ENCODE measurements at regions not wholly inside any gene's neighbourhood (a gene's known extent, or its start where the extent isn't known, plus 50 kb on each side); places are given as distances from the start of the nearest gene placed in this dataset.

GRCh38 chr11:15764326-15764725, 592.0 kb downstream of the SOX6 start:
- no peak for DNase-seq (ENCODE audit: low spot score)

DNA sequence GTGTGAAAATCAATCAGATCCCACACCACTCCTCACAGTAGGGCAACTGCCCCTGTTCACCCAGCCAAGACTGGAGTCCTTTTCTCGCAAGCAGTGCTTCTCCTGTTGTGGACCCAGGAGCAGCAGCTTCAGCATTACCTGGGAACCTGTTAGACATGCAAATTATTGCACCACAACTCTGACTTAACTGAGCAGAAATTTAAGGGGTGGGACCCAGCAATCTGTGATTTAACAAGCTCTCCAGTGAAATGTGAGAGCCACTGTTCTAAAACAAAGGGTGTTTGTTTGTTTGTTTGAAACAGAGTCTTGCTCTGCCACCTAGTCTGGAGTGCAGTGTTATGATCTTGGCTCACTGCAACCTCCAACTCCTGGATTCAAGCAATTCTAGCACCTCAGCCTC, 591.4 kb downstream of the SOX6 start:
- no peak for DNase-seq (ENCODE audit: low spot score)

GRCh38 chr11:15765530-15765929, 590.8 kb downstream of the SOX6 start:
- no peak for DNase-seq (ENCODE audit: low spot score)

DNA sequence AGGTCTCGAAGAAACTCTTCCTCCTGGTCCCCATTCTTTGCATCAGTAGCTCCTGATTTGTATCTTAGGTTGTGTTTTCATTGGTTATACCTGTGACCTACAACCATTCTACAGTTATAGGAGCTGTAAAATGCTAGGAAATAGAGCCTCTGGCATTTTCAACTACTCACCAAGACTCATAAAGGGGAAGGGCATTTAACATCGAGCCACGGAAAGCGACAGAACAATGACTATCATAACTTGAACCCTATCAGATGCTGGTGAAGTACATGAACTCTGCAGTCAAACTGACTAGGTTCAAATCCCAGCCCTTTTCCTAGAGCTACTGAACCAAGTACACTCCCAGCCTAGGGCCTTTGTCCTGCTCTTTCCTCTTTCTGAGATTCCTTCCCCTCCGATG, 588.0 kb downstream of the SOX6 start:
- no peak for DNase-seq (ENCODE audit: low spot score)

GRCh38 chr11:15769203-15769602, 587.1 kb downstream of the SOX6 start:
- DNase-seq (ENCODE audit: low spot score) = no peak

- DNase-seq (ENCODE audit: low spot score) = no peak
These were observed 585.4 kb downstream of the SOX6 start for GRCh38 chr11:15770798-15771414.

- DNase-seq (ENCODE audit: low spot score) = no peak
These were observed 583.8 kb downstream of the SOX6 start for GRCh38 chr11:15772547-15772946.

DNA sequence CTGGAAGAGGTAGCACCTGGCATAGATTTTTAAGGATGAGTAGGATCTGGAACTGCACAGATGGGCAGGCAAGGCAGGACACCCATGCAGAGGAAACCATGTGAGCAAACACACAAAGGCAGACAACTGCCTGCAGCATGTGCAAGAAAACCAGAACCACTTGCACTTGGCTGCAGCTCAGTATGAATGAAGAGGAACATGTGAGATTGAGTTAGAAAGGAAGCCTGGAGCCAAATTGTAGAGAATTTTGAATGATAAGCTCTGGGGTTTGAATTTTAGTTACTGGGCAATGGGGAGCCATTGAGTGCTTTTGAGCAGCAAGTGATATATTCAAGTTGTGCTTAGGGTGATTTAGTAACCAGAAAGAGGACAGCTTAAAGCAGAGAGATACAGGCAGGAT, 583.4 kb downstream of the SOX6 start:
- DNase-seq (ENCODE audit: low spot score) = no peak

DNA sequence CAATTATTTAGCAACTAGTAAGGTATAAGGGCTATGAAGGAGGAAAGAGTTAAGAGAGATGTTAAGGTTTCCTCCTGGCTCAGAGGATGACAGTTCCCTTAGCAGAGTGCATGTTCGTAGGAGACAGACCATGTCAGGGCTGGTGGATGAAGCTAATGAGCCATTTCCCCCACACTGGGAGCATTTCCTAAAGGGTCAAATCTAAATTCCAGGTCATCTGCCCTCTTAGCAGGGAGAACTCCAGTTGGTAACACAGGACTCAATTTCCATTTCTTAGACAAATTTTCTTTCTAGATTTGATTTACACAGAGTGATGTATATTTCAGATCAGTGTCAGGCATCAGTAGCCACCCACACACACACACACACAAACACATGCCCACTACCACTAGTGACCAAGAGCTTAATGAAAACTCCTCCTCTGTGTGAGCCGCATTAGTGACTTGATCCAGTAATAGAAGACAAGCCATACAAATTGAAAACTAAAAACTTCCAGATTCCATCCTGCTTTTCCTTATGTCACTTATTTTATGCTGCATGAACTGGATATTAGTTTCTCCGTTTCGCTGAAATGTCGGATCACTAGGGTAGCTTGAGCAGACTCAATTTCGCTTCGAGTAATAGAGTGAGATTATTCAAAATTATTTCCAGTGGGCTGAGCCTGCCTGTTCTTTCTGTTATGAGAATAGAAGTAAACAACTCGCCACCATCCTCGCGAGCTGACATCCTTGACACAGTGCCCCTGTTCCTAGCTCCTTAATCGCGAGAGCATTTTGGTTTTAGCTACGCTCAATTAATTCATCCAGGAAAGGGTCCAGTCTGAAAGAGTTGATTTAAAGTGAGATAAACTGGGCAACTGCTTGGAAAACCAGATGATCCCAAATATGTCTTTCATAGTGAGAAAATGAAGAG, 582.6 kb downstream of the SOX6 start:
- no peak for DNase-seq (ENCODE audit: low spot score)

GRCh38 chr11:15774388-15774939, 581.9 kb downstream of the SOX6 start:
- no peak for DNase-seq (ENCODE audit: low spot score)

- no peak for DNase-seq (ENCODE audit: low spot score)
These were observed 581.3 kb downstream of the SOX6 start for GRCh38 chr11:15775015-15775541.

DNA sequence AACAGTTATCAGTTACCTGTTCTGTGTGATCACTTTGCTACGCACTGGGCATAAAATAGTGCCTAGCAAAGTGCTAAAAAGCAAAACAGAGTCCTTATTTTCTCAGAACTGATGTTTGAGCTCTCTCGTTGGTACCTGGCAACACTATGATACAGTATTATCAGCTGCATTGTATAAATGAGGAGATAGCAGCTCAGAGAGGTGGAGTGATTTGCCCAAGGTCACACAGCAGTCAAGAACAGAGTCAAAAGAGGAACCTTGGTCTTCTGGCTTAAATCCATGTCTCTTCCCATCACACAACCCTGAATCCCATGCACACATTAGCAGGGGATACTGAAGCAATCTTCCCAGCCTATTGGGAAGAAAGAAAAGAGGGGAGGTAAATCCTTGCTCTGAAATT, 580.5 kb downstream of the SOX6 start:
- DNase-seq (ENCODE audit: low spot score) = no peak

GRCh38 chr11:15776366-15776765, 580.0 kb downstream of the SOX6 start:
- no peak for DNase-seq (ENCODE audit: low spot score)

- DNase-seq (ENCODE audit: low spot score) = no peak
These were observed 576.8 kb downstream of the SOX6 start for GRCh38 chr11:15779518-15779917.

DNA sequence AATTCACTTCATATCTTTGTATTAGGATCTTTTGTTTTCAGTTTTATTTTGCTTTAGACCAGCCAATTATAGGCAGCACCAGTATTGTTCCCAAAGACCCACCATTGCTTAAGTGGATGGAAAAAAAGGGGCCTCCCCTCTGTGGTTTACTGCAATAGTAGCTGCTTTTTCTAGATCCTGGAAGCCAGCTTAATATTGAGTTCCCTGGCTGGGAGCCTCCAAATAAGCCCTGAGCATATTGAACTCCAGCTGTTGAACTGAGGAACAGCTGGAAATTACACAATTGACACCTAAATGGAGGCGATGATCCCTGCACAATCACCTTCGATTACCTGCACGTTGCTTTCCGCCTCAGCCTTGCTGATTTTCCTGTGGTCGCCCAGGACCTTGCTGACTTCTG, 576.0 kb downstream of the SOX6 start:
- DNase-seq (ENCODE audit: low spot score) = no peak

DNA sequence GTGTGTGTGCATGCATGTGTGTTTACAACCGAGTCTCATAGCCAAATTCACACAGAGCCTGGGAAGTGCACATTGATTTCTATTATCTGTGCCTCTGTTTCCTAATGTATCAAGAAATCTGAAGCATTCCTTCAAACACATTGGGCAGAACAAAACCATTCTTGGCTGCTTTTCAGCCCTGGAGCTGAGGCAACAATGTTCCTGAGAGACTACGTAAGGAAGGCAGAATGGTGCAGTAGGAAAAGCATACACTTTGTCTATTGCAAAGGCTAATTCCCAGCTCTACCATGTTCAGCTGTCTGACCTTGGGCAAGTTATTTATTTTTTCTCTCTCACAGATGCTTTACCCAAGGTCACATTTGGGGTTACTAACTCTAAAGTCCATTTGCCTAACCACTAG, 575.5 kb downstream of the SOX6 start:
- DNase-seq (ENCODE audit: low spot score) = no peak

- no peak for DNase-seq (ENCODE audit: low spot score)
These were observed 572.7 kb downstream of the SOX6 start for GRCh38 chr11:15783619-15784018.

DNA sequence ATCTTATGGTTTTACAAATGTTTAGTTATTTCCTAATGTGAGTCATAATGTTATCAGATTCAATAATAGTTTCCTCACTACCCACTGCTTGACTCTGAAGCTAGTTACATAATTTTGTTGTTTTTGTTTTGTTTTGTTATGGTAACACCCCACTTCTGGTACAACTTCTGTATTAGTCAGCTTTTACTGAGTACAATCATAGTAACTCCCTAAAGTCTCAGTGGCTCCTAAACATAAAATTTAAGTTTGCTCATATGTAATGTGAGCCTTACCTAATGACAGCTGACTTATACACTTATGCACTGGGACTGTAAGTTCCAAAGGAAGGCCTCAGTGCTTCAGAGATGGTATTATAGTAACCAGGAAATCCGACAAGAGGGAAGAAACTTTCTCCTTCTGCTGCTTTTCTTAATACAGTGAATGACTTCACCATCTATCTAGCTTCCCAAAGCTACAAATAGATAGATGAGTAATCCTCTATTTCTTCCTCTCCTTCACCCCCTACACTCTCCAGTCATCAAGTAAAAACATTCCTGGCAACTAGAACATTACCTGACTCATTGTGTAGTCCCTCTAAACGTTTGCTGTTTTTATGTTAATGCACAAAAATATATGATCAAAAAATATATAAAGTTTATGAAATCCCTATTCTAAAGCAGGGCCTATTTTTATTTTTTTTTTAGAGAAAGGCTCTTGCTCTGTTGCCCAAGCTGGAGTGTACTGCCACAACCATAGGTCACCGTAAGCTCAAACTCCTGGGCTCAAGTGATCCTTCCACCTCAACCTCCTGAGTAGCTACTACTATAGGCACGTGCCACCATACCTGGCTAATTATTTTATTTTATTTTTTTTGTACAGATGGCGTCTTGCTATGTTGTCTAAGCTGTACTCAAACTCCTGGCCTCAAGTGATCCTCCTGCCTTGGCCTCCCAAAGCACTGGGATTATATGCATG, 563.0 kb downstream of the SOX6 start:
- DNase-seq (ENCODE audit: low spot score) = no peak

DNA sequence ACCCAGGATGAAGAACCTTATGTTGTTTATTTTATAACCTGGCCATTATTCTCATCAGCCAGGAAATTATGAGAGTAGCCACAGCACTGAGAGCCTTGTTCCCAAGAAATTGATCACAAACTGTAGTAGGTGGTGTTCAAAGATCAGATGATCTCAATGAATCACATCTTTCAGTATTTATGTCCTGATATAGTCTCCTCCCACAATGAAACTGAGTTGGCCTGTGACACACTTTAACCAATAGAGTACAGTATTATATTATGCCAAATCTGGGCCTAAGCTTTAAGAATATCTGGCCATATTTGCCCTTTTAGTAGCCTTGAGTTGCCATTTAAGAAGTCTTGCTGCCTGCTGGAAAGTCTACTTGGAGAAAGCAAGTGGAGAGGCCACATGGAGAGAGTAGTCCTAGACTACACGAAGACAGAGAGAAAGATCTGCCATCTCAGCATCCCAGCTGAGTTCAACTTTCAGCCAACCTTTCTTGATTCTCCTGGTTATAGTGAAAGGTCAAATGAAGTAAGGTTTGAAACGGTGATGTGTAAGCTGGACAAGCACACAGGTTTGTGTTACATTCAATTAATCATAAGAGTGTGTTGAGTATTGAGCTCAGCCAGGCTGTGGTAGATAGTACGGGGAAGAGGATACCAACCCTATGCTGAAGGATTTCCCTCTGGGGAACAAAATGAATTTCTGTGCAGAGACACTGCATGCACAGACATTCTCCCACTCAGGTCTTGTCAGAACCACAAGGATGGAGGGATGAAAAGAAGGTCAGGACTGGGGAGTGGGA, 561.8 kb downstream of the SOX6 start:
- no peak for DNase-seq (ENCODE audit: low spot score)

DNA sequence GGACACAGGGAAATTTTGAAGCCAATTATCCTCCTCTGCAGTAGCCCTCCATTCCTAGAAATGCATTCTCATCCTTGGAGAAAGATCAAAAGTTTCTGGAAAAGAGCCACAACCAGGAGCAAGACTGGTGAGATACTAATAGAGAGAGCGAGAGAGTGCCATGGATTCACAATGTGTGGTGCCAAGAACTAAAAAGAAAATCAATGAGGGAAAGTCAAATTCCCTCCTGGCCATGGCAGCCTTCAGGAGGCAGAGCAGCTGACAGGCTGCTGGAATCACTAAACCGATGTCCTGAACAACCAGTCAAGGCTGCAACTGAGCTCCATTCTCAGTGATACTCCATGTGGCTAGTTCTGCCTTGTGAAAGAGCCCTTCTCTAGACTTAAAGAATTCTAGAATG, 561.0 kb downstream of the SOX6 start:
- DNase-seq (ENCODE audit: low spot score) = no peak
